K562 (cell line): ENCODE measurements at regions not wholly inside any gene's neighbourhood (a gene's known extent, or its start where the extent isn't known, plus 50 kb on each side); places are given as distances from the start of the nearest gene placed in this dataset.

Experiments used
- E2F4 ChIP-seq: sonication (generic); formaldehyde crosslinking; IDR thresholded peaks from 2 replicates; pipeline ENCODE4 v1.8.0; 2022; ENCODE audit warnings: mild to moderate bottlenecking, low read depth, missing genetic modification reagents
- FOXA1 ChIP-seq: fragments of 450-650 bp; IDR thresholded peaks from 2 replicates; pipeline ENCODE4 v1.6.1; 2016; ENCODE audit warnings: mild to moderate bottlenecking, borderline replicate concordance
- HMBOX1 ChIP-seq: sonication (generic); IDR thresholded peaks from 2 replicates; pipeline ENCODE4 v1.6.1; 2016
- JUNB ChIP-seq: fragments of 450-650 bp; formaldehyde crosslinking; conservative IDR thresholded peaks from 2 replicates; pipeline ENCODE4 v1.4.0; 2020; ENCODE audit warnings: mild to moderate bottlenecking
- PBX2 ChIP-seq, 2 experiments: IDR thresholded peaks in 1 of 2; conservative IDR thresholded peaks in 1 of 2; 2 replicates each; pipeline ENCODE4 v1.6.1; 2016; ENCODE audit warnings: low read depth in 2 of 2, mild to moderate bottlenecking in 1 of 2, missing compliant biosample characterization in 1 of 2, missing genetic modification characterization in 1 of 2, moderate library complexity in 1 of 2
- POLR2H ChIP-seq: IDR thresholded peaks from 2 replicates; pipeline ENCODE4 v1.6.1; 2016; ENCODE audit warnings: missing genetic modification characterization, low read depth, mild to moderate bottlenecking, control low read depth, missing compliant biosample characterization, moderate library complexity
- SMARCA4 ChIP-seq: fragments of 450-650 bp; IDR thresholded peaks from 2 replicates; pipeline ENCODE4 v1.6.1; 2016
- ZBTB43 ChIP-seq: sonication (generic); formaldehyde crosslinking; IDR thresholded peaks from 2 replicates; pipeline ENCODE4 v1.8.0; 2023; ENCODE audit warnings: mild to moderate bottlenecking, missing genetic modification reagents
- ZNF318 ChIP-seq, 2 experiments: fragments of 450-650 bp; IDR thresholded peaks; 2 replicates each; pipeline ENCODE4 v1.6.1; 2016; ENCODE audit warnings: mild to moderate bottlenecking in 2 of 2, borderline replicate concordance in 1 of 2, low read depth in 1 of 2, moderate library complexity in 1 of 2
- ZNF707 ChIP-seq: fragments of 250-450 bp; sonication (Bioruptor Pico); conservative IDR thresholded peaks from 2 replicates; pipeline ENCODE4 v1.8.0; 2022; ENCODE audit warnings: inconsistent platforms, mild to moderate bottlenecking, moderate library complexity

- TF ChIP-seq PBX2 (CRISPR knock-in tag; IDR thresholded peaks at IDR 0.05; ENCODE audit: low read depth), result no peak
- no peak; the same call in 1 of the 2 replicates for TF ChIP-seq PBX2 (tag; conservative IDR thresholded peaks at IDR 0.05; ENCODE audit: low read depth)
- TF ChIP-seq SMARCA4, result 0 out of 2 replicates have a peak, but pooled peaks have one; percentile 41
- no peak for TF ChIP-seq FOXA1
- TF ChIP-seq POLR2H (tag), result no peak
- no peak for TF ChIP-seq E2F4 (CRISPR knock-in tag)
- TF ChIP-seq HMBOX1, result no peak
- TF ChIP-seq JUNB (CRISPR knock-in tag), result no peak
- TF ChIP-seq ZNF318 (IDR thresholded peaks at IDR 0.05; ENCODE audit: borderline replicate concordance in 1 of 2, low read depth in 1 of 2), result no peak
- TF ChIP-seq ZBTB43 (CRISPR knock-in tag), result no peak
- TF ChIP-seq ZNF707 (CRISPR knock-in tag), result no peak
These were observed 399.8 kb upstream of the PIK3R1 start (continued) for GRCh38 chr5:67815455-67816391.
